HEK293 (cell line): ENCODE measurements at regions not wholly inside any gene's neighbourhood (a gene's known extent, or its start where the extent isn't known, plus 50 kb on each side); places are given as distances from the start of the nearest gene placed in this dataset.

ENCODE experiments used
- CTCF ChIP-seq: fragments of 450-650 bp; formaldehyde crosslinking; IDR thresholded peaks from 2 replicates; pipeline ENCODE4 v1.5.1; 2016; ENCODE audit warnings: missing biosample characterization, missing genetic modification characterization
- KLF1 ChIP-seq: fragments of 450-650 bp; formaldehyde crosslinking; IDR thresholded peaks from 2 replicates; pipeline ENCODE4 v1.5.1; 2016; ENCODE audit warnings: missing biosample characterization, missing genetic modification characterization
- PRDM10 ChIP-seq: fragments of 450-650 bp; formaldehyde crosslinking; IDR thresholded peaks from 2 replicates; pipeline ENCODE4 v1.5.1; 2016; ENCODE audit warnings: missing biosample characterization, missing genetic modification characterization
- SETDB1 ChIP-seq: IDR thresholded peaks from one replicate; pipeline ENCODE4 v1.6.1; 2017; ENCODE audit warnings: mild to moderate bottlenecking, low read length, moderate library complexity, mixed read lengths; ENCODE audit not compliant: insufficient read length
- TCF7L2 ChIP-seq: IDR thresholded peaks from 2 replicates; pipeline ENCODE4 v1.6.1; 2011; ENCODE audit warnings: low read depth, mild to moderate bottlenecking, inconsistent platforms, low read length, moderate library complexity, borderline replicate concordance
- ZNF16 ChIP-seq: fragments of 450-650 bp; formaldehyde crosslinking; IDR thresholded peaks from 2 replicates; pipeline ENCODE4 v1.5.1; 2016; ENCODE audit warnings: low read depth, missing biosample characterization, missing genetic modification characterization
- ZNF302 ChIP-seq: fragments of 450-650 bp; formaldehyde crosslinking; IDR thresholded peaks from 2 replicates; pipeline ENCODE4 v1.5.1; 2016; ENCODE audit warnings: missing biosample characterization, missing genetic modification characterization, low read depth
- ZNF416 ChIP-seq: fragments of 450-650 bp; formaldehyde crosslinking; IDR thresholded peaks from 2 replicates; pipeline ENCODE4 v1.5.1; 2016; ENCODE audit warnings: missing biosample characterization, missing genetic modification characterization
- ZNF707 ChIP-seq: fragments of 450-650 bp; formaldehyde crosslinking; IDR thresholded peaks from 2 replicates; pipeline ENCODE4 v1.5.1; 2016; ENCODE audit warnings: missing biosample characterization, missing genetic modification characterization
- ZNF747 ChIP-seq: fragments of 450-650 bp; formaldehyde crosslinking; IDR thresholded peaks from 2 replicates; pipeline ENCODE4 v1.5.1; 2016; ENCODE audit warnings: missing biosample characterization, missing genetic modification characterization
- ZNF837 ChIP-seq: fragments of 450-650 bp; formaldehyde crosslinking; IDR thresholded peaks from 2 replicates; pipeline ENCODE4 v1.5.1; 2016; ENCODE audit warnings: missing biosample characterization, missing genetic modification characterization
- TF ChIP-seq, protein P1 (sequence below): sonication (generic); formaldehyde crosslinking; IDR thresholded peaks from 2 replicates; pipeline ENCODE4 v1.8.1; 2022; ENCODE audit warnings: mild to moderate bottlenecking, moderate library complexity, missing genetic modification reagents

GRCh38 chr3:14000556-14000955 lies 120.7 kb upstream of the WNT7A start:
- TF ChIP-seq KLF1 (no peak), CTCF (tag by site-specific recombination) (no peak), ZNF837 (no peak), ZNF16 (tag by site-specific recombination) (no peak), PRDM10 (tag by site-specific recombination) (no peak), SETDB1 (no peak), TCF7L2 (no peak), ZNF747 (tag by site-specific recombination) (no peak), ZNF302 (no peak), ZNF416 (tag by site-specific recombination) (no peak), ZNF707 (no peak)
- TF ChIP-seq, protein P1, sequence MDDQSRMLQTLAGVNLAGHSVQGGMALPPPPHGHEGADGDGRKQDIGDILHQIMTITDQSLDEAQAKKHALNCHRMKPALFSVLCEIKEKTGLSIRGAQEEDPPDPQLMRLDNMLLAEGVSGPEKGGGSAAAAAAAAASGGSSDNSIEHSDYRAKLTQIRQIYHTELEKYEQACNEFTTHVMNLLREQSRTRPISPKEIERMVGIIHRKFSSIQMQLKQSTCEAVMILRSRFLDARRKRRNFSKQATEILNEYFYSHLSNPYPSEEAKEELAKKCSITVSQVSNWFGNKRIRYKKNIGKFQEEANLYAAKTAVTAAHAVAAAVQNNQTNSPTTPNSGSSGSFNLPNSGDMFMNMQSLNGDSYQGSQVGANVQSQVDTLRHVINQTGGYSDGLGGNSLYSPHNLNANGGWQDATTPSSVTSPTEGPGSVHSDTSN (CRISPR knock-in tag) = no peak
